MV-4-11 (cell line): ENCODE measurements at regions not wholly inside any gene's neighbourhood (a gene's known extent, or its start where the extent isn't known, plus 50 kb on each side); places are given as distances from the start of the nearest gene placed in this dataset.

Source experiments
- DNase-seq: peaks from one replicate; lab custom pipeline; 2025; lab: John Stamatoyannopoulos, UW

- no peak for DNase-seq
Observed at GRCh38 chr3:168582503-168582902, 486.8 kb upstream of the GOLIM4 start.

DNA sequence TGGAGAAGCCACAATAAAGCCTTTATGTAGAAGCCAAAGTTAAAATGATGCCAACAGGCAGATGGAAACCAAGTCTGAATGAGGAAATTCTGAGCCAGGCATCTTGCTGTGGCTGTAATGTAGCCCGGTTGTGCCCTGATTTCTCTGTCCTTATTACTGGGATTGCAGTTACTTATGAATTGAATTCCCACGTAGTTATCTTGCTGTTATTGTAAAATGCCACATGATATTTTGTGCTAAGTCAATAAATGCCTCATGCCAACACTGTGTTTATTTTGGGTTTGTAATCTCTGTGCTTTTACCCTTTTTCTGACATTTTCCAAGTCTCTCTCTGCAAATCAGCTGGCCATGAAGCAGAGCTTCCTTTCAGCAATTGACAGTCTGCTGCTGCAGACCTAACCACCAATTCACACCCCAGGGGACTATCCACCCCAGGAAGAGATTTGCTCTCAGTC lies 486.1 kb upstream of the GOLIM4 start:
- no peak for DNase-seq

DNA sequence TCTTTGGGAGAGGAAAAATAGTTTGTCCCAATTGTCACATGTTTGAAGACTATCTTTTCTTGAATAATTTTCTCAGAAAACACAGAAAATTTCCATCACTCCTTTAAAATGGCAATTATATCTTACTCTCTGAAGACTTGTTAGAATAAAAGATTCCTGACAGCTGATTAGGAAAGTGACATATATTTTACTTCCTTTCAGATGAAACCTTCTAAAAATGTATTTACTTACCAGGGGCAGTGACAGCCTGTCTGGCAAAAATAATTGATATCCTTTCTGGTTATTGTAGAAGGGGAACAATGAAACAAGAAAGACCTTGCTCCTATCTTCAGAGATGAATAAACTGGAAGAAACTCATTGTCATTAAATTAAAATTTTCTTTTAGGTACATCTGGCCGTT lies 483.3 kb upstream of the GOLIM4 start:
- DNase-seq: no peak

DNA sequence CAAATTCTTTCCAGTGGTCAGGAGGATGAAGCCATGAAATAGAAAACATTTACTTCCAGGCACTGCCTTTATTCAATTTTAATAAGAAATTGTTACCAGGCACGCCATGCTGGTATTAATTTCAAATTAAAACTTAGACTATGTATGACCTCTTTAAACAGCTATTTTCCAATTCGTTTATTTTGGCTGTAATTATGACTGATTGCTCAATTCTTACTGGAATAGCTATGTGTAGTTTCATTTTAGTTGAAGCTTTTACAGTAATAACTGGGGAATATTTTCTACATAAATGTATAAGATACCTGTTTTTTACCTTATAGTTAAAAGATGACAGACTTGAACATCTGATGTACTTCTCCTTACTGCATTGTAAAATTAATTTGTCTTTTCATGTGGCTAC lies 480.0 kb upstream of the GOLIM4 start:
- no peak for DNase-seq

DNA sequence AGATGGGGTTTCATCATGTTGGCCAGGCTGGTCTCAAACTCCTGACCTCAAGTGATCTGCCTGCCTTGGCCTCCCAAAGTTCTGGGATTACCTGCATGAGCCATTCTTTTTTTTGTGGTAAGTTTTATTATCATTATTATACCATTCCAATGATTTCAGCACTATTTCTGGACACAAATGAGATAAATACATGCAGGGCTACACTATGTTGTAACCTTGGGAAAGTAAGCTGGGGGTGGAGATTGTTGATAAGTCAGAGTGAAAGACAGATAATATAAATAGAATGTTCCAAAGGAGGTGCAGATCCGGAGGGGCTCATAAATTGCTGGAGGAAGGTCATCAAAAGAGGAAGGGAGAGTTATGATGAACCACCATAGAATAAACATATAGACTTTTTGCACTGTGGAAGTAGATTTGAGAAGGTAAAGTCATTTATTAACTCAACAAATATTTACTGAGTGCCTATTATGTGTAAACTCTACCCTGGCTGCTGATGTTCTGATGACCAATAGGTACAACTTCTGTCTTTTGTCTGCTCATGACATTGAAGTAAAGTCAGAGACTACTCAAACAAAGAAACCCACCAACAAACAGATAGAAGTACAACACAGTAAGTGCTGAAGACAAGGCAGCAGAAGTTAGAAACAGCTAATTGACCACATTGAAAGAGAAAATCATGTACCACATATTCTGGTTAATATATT lies 478.9 kb upstream of the GOLIM4 start:
- DNase-seq: no peak

- no peak for DNase-seq
Observed at GRCh38 chr3:168570404-168571155, 474.9 kb upstream of the GOLIM4 start.

- no peak for DNase-seq
Observed at GRCh38 chr3:168558728-168559411, 463.1 kb upstream of the GOLIM4 start.

GRCh38 chr3:168552251-168552650 lies 456.5 kb upstream of the GOLIM4 start:
- no peak for DNase-seq

DNA sequence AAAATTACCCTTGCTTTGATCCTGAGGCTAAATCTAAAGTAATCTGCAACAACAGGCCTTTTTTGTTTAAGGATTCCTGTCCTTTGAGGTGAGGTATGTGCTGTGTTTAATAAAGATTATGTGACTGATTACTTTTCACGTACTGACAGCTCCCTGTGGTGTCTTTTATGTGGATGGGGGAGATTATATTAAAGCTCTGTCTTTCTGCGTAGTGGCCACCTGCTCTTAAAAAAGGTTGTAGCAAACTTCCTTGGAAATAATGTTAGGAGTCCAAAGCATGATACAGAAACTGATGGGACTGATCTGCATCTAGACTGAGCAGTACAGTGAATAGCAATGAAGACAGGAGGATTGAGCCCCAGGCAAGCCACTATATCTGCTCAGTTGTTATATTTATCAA lies 453.0 kb upstream of the GOLIM4 start:
- DNase-seq: no peak

- no peak for DNase-seq
Observed at GRCh38 chr3:168546707-168547106, 451.0 kb upstream of the GOLIM4 start.

DNA sequence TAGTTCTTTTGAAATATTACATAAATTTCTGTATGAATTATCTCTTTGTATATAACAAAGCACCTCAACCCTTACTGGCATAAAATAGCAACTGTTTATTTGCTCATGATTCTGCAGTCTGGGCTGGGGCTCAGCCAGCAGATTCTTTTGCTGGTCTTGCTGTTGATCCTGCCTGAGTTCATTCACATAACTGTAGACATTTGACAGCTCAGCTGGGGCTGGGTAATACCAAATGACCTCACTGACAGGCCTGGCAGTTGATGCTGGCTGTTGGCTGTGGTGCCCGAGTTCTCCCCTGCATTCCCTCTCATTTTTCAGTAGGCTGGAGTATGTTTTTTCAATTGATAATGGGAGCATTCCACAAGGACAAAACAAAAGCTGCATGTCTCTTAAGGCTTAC lies 449.9 kb upstream of the GOLIM4 start:
- no peak for DNase-seq

- no peak for DNase-seq
Observed at GRCh38 chr3:168544097-168544957, 448.6 kb upstream of the GOLIM4 start.

GRCh38 chr3:168540726-168541125 lies 445.0 kb upstream of the GOLIM4 start:
- no peak for DNase-seq

GRCh38 chr3:168539909-168540308 lies 444.2 kb upstream of the GOLIM4 start:
- no peak for DNase-seq

DNA sequence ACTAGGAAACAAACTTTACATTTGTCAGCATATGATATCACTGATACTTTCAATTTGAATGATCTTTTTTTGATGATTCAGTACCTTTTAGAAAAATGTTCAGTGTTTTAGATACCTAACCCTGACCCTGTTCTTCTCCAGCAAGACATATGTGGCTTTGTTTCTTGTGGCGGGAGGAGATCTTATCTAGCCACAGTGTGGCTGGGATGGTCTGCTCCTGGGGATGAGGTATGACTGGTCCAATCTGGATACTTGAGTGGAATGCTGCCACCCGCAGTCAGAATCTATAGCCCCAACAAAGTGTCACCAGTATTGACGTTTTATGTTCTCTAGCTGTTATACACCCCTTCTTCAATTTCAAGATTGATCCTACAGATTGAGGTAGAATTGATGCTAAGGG lies 439.0 kb upstream of the GOLIM4 start:
- DNase-seq: no peak

DNA sequence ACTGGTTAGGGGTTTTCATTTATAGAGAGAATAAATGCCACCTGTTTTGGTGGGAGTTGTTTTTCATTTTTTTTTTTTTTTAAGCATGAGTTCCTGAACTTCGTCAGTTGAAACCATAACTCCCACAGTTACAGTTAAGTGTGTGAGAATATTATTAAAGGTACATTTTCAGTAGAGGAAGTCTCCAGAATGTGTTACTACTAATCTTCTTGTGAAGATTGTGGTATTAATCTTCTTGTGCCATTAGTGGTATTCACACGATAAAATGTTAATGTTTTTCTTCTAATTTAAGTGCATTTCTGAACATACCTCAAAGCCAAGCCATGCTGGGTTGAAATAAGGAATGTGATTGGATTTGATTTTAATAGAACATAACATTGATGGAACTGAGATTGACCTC lies 437.9 kb upstream of the GOLIM4 start:
- DNase-seq: no peak

DNA sequence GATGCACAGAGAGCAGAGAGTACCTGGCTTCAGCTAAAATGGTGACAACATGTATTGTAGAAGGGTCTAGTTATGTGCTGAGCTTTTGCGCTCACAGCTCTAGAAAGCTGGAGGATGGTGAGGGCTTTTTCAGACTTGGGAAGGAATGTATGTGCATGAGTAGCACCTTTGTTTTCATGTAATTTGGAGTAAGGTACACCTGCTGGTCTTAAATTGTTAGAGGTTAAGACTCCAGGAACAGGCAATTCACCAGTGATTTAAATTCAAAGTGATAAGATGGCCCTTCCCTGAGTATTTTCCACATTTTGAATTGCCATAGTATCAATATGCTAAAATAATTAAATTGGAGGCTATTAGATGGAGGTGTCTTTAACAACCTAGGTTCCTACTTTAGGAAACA lies 436.4 kb upstream of the GOLIM4 start:
- DNase-seq: no peak

GRCh38 chr3:168531116-168531515 lies 435.4 kb upstream of the GOLIM4 start:
- DNase-seq: no peak

GRCh38 chr3:168524129-168524528 lies 428.4 kb upstream of the GOLIM4 start:
- no peak for DNase-seq

DNA sequence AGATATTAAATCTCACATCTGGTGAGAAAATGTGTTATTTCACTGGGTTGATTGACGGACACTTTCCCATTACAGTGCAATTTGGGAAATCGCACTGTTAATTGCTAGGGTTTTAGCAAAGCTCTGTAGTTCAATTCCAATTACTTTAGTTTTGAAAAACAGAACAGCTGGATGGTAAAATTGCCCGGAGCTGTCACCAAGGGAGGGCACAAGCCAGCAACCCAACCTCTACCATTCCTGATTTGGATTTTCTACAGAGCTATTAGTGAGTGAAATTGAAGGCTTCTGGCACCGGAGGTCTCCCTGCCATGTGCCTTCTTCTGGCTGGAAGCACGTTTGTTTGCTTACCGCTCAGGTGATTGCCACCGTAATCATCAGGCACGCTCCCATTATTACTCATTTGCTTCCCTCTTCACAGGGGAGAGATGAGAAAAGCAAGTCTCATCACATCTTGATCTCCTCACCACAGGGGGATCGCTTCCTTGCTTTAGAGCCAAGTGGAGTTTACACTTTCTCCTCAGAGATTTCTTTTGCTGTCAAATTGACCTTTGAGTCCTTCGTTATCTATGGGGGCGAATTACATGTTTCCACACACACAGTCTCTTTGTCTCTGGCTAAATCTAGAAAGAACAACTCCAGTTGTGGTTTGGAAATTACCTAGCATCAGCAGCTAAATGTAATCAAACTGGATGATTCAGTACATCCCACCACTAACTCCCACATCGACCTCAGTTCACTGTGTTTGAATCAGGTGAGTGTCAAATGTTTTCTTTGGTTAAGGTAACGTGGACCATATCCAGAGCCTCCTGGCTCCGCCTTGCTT lies 421.7 kb upstream of the GOLIM4 start:
- DNase-seq: no peak

GRCh38 chr3:168514252-168514651 lies 418.5 kb upstream of the GOLIM4 start:
- no peak for DNase-seq
